C4-2B (cell line): ENCODE measurements at regions not wholly inside any gene's neighbourhood (a gene's known extent, or its start where the extent isn't known, plus 50 kb on each side); places are given as distances from the start of the nearest gene placed in this dataset.

Experiments
- CTCF ChIP-seq: fragments of 450-650 bp; conservative IDR thresholded peaks from 2 replicates; pipeline ENCODE4 v1.5.1; 2017; ENCODE audit warnings: mild to moderate bottlenecking
- ZFX ChIP-seq: fragments of 450-650 bp; IDR thresholded peaks from 2 replicates; pipeline ENCODE4 v1.6.1; 2017

- TF ChIP-seq CTCF = no peak
- no peak for TF ChIP-seq ZFX
Measured at GRCh38 chr14:28059254-28059653, 707.3 kb upstream of the FOXG1 start.
